HL-60 (cell line): ENCODE measurements at regions not wholly inside any gene's neighbourhood (a gene's known extent, or its start where the extent isn't known, plus 50 kb on each side); places are given as distances from the start of the nearest gene placed in this dataset.
"Not testable (repeated sequence)": the region's sequence is repeated elsewhere in the genome, so short reads cannot be mapped to it uniquely, and the experiment has no call there.

Source experiments
- DNase-seq, 2 experiments: peaks; one replicate each; pipeline ENCODE4 v3.0.0-alpha.2; 2010 to 2020; ENCODE audit warnings: low read depth in 1 of 2, low spot score in 1 of 2
- H3K27ac ChIP-seq: fragments of 250-450 bp; sonication (Bioruptor Pico); replicated peaks from 2 replicates; pipeline ENCODE4 v1.5.1; 2020; ENCODE audit warnings: mild to moderate bottlenecking, moderate library complexity
- H3K27me3 ChIP-seq: fragments of 250-450 bp; sonication (Bioruptor Pico); 2 replicates; pipeline ENCODE4 v1.5.1; 2021; ENCODE audit warnings: mild to moderate bottlenecking, moderate library complexity; ENCODE audit not compliant: insufficient read depth, poor library complexity, severe bottlenecking
- H3K4me3 ChIP-seq: replicated peaks from 2 replicates; pipeline ENCODE4 v1.5.1; 2011; ENCODE audit warnings: mild to moderate bottlenecking, control low read depth, low read length; ENCODE audit not compliant: insufficient read depth
- GABPA ChIP-seq: IDR thresholded peaks from 2 replicates; pipeline ENCODE4 v1.6.1; 2012; ENCODE audit warnings: low read depth
- POLR2AphosphoS5 ChIP-seq: IDR thresholded peaks from 2 replicates; pipeline ENCODE4 v1.6.1; 2012; ENCODE audit warnings: low read depth
- SPI1 ChIP-seq: IDR thresholded peaks from 2 replicates; pipeline ENCODE4 v1.6.1; 2012; ENCODE audit warnings: low read depth, mild to moderate bottlenecking, borderline replicate concordance
- TF ChIP-seq, protein P1 (sequence below): IDR thresholded peaks from 2 replicates; pipeline ENCODE4 v1.6.1; 2012; ENCODE audit warnings: low read depth; ENCODE audit not compliant: insufficient replicate concordance
- TF ChIP-seq, protein P2 (sequence below): IDR thresholded peaks from one replicate; pipeline ENCODE4 v1.5.1; 2011; ENCODE audit warnings: low read length, control low read depth, inconsistent platforms; ENCODE audit not compliant: insufficient read depth

DNA sequence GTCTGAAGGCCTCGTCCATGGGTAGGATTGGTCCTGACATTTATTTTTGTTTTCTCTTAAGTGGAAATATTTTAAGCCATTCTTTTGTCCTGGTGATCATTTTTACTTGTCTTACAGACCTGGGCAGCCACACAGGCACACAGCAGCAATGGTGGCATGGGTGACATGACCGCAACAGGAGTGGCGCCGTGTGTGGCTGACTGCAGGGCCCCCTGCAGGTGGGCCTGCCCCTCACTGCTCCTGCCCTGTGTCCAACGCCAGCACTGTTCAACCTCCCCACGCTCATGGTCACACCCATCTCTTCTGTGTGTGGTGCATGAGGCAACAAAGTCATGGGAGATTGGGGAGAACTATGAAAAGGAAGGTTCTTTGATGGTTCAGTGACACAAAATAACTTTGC lies 151.9 kb downstream of the MYLK4 start:
- Histone ChIP-seq H3K27me3 (no peaks in the 10 kb centered on the region), H3K27ac (no peak overlapping the region), H3K4me3 (no peak overlapping the region)
- TF ChIP-seq GABPA (no peak), POLR2AphosphoS5 (no peak), SPI1 (no peak)
- TF ChIP-seq, protein P1, sequence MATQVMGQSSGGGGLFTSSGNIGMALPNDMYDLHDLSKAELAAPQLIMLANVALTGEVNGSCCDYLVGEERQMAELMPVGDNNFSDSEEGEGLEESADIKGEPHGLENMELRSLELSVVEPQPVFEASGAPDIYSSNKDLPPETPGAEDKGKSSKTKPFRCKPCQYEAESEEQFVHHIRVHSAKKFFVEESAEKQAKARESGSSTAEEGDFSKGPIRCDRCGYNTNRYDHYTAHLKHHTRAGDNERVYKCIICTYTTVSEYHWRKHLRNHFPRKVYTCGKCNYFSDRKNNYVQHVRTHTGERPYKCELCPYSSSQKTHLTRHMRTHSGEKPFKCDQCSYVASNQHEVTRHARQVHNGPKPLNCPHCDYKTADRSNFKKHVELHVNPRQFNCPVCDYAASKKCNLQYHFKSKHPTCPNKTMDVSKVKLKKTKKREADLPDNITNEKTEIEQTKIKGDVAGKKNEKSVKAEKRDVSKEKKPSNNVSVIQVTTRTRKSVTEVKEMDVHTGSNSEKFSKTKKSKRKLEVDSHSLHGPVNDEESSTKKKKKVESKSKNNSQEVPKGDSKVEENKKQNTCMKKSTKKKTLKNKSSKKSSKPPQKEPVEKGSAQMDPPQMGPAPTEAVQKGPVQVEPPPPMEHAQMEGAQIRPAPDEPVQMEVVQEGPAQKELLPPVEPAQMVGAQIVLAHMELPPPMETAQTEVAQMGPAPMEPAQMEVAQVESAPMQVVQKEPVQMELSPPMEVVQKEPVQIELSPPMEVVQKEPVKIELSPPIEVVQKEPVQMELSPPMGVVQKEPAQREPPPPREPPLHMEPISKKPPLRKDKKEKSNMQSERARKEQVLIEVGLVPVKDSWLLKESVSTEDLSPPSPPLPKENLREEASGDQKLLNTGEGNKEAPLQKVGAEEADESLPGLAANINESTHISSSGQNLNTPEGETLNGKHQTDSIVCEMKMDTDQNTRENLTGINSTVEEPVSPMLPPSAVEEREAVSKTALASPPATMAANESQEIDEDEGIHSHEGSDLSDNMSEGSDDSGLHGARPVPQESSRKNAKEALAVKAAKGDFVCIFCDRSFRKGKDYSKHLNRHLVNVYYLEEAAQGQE, result no peak
- TF ChIP-seq, protein P2, sequence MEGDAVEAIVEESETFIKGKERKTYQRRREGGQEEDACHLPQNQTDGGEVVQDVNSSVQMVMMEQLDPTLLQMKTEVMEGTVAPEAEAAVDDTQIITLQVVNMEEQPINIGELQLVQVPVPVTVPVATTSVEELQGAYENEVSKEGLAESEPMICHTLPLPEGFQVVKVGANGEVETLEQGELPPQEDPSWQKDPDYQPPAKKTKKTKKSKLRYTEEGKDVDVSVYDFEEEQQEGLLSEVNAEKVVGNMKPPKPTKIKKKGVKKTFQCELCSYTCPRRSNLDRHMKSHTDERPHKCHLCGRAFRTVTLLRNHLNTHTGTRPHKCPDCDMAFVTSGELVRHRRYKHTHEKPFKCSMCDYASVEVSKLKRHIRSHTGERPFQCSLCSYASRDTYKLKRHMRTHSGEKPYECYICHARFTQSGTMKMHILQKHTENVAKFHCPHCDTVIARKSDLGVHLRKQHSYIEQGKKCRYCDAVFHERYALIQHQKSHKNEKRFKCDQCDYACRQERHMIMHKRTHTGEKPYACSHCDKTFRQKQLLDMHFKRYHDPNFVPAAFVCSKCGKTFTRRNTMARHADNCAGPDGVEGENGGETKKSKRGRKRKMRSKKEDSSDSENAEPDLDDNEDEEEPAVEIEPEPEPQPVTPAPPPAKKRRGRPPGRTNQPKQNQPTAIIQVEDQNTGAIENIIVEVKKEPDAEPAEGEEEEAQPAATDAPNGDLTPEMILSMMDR, result no peak
- DNase-seq, result no peak

DNA sequence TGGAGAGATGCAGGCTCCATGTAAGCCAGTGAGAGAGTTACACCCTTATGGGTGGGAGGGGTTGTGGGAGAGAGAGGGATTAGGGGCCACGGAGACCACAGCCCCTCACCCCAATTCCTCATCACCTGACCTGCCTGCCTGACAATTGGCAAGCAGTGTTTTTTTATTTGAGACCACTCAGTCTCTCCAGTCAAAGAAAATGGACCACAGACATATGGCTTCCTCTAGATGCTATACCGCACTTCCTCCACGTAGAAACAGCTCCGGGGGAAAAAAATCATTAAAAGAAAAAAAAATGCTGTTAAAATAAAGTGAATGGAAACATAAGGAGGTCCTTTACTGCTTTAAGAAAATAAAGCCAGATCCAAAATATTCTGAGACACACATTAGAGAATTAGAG lies 152.7 kb downstream of the MYLK4 start:
- H3K27ac ChIP-seq, result no peak overlapping the region
- H3K4me3 ChIP-seq, result no peak overlapping the region
- H3K27me3 ChIP-seq, result no peaks in the 10 kb centered on the region
- DNase-seq, result no peak
- TF ChIP-seq GABPA (no peak), SPI1 (no peak)
- TF ChIP-seq, protein P1, result no peak
- TF ChIP-seq, protein P2, result no peak

DNA sequence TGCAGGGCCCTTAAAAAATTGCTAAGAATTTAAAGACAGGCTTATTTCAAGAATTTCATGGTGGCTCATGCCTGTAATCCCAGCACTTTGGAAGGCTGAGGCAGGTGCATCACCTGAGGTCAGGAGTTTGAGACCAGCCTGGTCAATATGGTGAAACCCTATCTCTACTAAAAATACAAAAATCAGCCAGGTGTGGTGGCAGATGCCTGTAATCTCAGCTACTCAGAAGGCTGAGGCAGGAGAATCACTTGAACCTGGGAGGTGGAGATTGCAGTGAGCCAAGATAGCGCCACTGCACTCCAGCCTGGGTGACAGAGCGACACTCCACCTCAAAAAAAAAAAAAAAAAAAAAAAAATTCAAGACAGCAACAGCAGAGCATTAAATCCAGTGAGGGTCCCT lies 153.3 kb downstream of the MYLK4 start:
- H3K27me3 ChIP-seq, DNase-seq, H3K4me3 ChIP-seq, H3K27ac ChIP-seq: not testable (repeated sequence)

DNA sequence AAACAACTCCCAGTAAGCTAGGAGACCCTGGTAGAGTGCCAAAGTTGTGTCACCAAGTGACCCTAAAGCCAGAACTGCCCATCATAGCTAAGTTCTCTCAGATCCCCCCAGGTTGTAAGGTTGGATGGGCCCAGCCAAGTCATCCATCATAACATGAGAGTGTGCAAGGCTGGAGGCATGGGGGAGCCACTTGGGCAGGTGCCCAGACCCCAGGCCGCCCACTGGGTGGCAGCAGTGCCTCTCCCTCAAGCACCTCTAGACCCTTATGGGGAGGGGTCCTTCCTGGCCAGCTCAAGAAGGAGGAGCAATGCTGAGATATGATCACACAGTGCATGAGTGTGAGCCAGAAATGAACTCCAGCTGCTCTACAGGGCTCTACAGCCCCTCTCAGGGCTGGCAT lies 154.5 kb downstream of the MYLK4 start:
- DNase-seq, result no peak
- H3K27ac ChIP-seq, result no peak overlapping the region
- no peak overlapping the region for H3K4me3 ChIP-seq
- H3K27me3 ChIP-seq, result no peaks in the 10 kb centered on the region
- TF ChIP-seq, protein P2, result no peak
- TF ChIP-seq SPI1 (no peak), POLR2AphosphoS5 (no peak), GABPA (no peak)
- TF ChIP-seq, protein P1, result no peak
